Astrocyte (in vitro differentiated cells and primary cell): ENCODE measurements at regions not wholly inside any gene's neighbourhood (a gene's known extent, or its start where the extent isn't known, plus 50 kb on each side); places are given as distances from the start of the nearest gene placed in this dataset.

Experiments used
- DNase-seq: peaks from one replicate; pipeline ENCODE4 v3.0.0-alpha.2; 2010; ENCODE audit warnings: low read depth
- FAIRE-seq: peaks from 2 replicates; lab custom pipeline; 2011; peaks lifted over from hg19 to GRCh38; lab: Jason Lieb, UNC
- H2AFZ ChIP-seq: 2 replicates; pipeline ENCODE4 v1.6.0; 2012; ENCODE audit warnings: low read depth, low read length, inconsistent platforms
- H3K27ac ChIP-seq: 2 replicates; pipeline ENCODE4 v1.5.1; 2011; ENCODE audit warnings: low read depth, low read length, inconsistent platforms
- H3K27me3 ChIP-seq: 2 replicates; pipeline ENCODE4 v1.6.0; 2011; ENCODE audit warnings: low read length, inconsistent platforms; ENCODE audit not compliant: insufficient read depth
- H3K36me3 ChIP-seq: 2 replicates; pipeline ENCODE4 v1.5.1; 2011; ENCODE audit warnings: low read length, inconsistent platforms; ENCODE audit not compliant: insufficient read depth
- H3K4me1 ChIP-seq: 2 replicates; pipeline ENCODE4 v1.5.1; 2011; ENCODE audit warnings: low read length, inconsistent platforms; ENCODE audit not compliant: insufficient read depth
- H3K4me2 ChIP-seq: 2 replicates; pipeline ENCODE4 v1.6.0; 2012; ENCODE audit warnings: low read length, inconsistent platforms
- H3K4me3 ChIP-seq: 2 replicates; pipeline ENCODE4 v1.5.1; 2011; ENCODE audit warnings: low read depth, mild to moderate bottlenecking, low read length, inconsistent platforms; ENCODE audit not compliant: insufficient read depth
- H3K79me2 ChIP-seq: 2 replicates; pipeline ENCODE4 v1.6.0; 2012; ENCODE audit warnings: mild to moderate bottlenecking, low read length, inconsistent platforms; ENCODE audit not compliant: insufficient read depth
- H3K9ac ChIP-seq: 2 replicates; pipeline ENCODE4 v1.6.0; 2012; ENCODE audit warnings: mild to moderate bottlenecking, low read length, inconsistent platforms
- H3K9me3 ChIP-seq: 2 replicates; pipeline ENCODE4 v1.5.1; 2012; ENCODE audit warnings: low read depth, mild to moderate bottlenecking, low read length, inconsistent platforms; ENCODE audit not compliant: insufficient read depth
- H4K20me1 ChIP-seq: 2 replicates; pipeline ENCODE4 v1.6.0; 2012; ENCODE audit warnings: low read length, inconsistent platforms; ENCODE audit not compliant: insufficient read depth
- H3K27ac Mint-ChIP-seq: one replicate; pipeline ENCODE4 v1.8.0; 2021; ENCODE audit warnings: mild to moderate bottlenecking, mixed read lengths; ENCODE audit not compliant: unreplicated experiment
- H3K27me3 Mint-ChIP-seq: one replicate; pipeline ENCODE4 v1.8.0; 2021; ENCODE audit warnings: low read depth, mixed read lengths; ENCODE audit not compliant: unreplicated experiment
- H3K36me3 Mint-ChIP-seq: one replicate; pipeline ENCODE4 v1.8.0; 2021; ENCODE audit warnings: low read depth, mixed read lengths; ENCODE audit not compliant: unreplicated experiment
- H3K4me1 Mint-ChIP-seq: one replicate; pipeline ENCODE4 v1.8.0; 2021; ENCODE audit warnings: low read depth, mixed read lengths; ENCODE audit not compliant: unreplicated experiment
- H3K4me3 Mint-ChIP-seq: one replicate; pipeline ENCODE4 v1.8.0; 2021; ENCODE audit warnings: mild to moderate bottlenecking, moderate library complexity, mixed read lengths; ENCODE audit not compliant: unreplicated experiment
- H3K9me3 Mint-ChIP-seq: one replicate; pipeline ENCODE4 v1.8.0; 2021; ENCODE audit warnings: mild to moderate bottlenecking, mixed read lengths; ENCODE audit not compliant: unreplicated experiment
- EZH2 ChIP-seq: IDR thresholded peaks from 2 replicates; pipeline ENCODE4 v1.6.1; 2012; ENCODE audit warnings: mild to moderate bottlenecking, low read length, inconsistent platforms; ENCODE audit not compliant: insufficient read depth
- TF ChIP-seq, protein P1 (sequence below): IDR thresholded peaks from 2 replicates; pipeline ENCODE4 v1.5.1; 2011; ENCODE audit warnings: low read depth, mild to moderate bottlenecking, inconsistent platforms, low read length, moderate library complexity; ENCODE audit not compliant: insufficient read depth

DNA sequence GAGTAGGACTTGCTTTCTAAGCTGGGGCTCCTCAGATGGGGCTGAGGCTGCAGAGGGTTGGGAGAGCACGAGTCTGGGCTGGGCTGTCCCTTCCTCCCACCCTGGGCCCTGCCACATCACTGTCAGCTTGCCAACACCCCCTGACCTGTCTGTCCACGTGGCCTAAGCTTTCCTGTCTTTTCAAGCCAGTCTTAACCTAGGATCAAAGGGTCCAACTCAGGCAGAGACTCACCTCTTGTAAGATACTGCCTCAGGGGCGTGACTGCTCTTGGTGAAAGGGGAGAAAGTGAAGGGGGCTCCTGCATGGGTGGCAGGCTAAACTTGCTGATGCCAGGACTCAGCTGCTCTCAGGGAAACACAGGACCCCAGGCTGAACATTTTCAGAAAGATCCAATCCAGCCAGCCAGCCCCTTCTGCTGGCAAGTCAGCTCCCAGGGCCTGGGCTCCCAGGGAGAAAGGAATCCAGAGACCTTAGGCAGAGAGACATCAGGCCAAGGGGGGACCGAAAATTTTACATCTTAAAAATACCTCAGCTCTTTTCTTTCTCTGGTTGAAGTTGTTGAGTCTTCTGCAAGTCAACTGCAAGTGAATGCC lies 144.2 kb upstream of the ID2 start:
- DNase-seq (no peak), FAIRE-seq (no peak)
- Histone ChIP-seq H3K27ac (no peak overlapping the region), H2AFZ (no peak overlapping the region), H3K4me2 (no peak overlapping the region), H3K36me3 (no peaks in the 10 kb centered on the region), H3K9me3 (no peaks in the 10 kb centered on the region), H3K4me1 (peaks cover 15% of the 10 kb centered on the region), H3K9ac (no peak overlapping the region), H3K79me2 (no peaks in the 10 kb centered on the region), H3K4me3 (no peak overlapping the region), H3K27me3 (peaks cover 2% of the 10 kb centered on the region), H4K20me1 (no peaks in the 10 kb centered on the region)
- Mint-ChIP-seq H3K27ac (no peak overlapping the region), H3K36me3 (no peaks in the 10 kb centered on the region), H3K9me3 (peaks cover under 1% of the 10 kb centered on the region), H3K4me1 (peaks cover 14% of the 10 kb centered on the region), H3K4me3 (no peak overlapping the region), H3K27me3 (peaks cover 48% of the 10 kb centered on the region)
- TF ChIP-seq EZH2: no peak
- TF ChIP-seq, protein P1, sequence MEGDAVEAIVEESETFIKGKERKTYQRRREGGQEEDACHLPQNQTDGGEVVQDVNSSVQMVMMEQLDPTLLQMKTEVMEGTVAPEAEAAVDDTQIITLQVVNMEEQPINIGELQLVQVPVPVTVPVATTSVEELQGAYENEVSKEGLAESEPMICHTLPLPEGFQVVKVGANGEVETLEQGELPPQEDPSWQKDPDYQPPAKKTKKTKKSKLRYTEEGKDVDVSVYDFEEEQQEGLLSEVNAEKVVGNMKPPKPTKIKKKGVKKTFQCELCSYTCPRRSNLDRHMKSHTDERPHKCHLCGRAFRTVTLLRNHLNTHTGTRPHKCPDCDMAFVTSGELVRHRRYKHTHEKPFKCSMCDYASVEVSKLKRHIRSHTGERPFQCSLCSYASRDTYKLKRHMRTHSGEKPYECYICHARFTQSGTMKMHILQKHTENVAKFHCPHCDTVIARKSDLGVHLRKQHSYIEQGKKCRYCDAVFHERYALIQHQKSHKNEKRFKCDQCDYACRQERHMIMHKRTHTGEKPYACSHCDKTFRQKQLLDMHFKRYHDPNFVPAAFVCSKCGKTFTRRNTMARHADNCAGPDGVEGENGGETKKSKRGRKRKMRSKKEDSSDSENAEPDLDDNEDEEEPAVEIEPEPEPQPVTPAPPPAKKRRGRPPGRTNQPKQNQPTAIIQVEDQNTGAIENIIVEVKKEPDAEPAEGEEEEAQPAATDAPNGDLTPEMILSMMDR: no peak

DNA sequence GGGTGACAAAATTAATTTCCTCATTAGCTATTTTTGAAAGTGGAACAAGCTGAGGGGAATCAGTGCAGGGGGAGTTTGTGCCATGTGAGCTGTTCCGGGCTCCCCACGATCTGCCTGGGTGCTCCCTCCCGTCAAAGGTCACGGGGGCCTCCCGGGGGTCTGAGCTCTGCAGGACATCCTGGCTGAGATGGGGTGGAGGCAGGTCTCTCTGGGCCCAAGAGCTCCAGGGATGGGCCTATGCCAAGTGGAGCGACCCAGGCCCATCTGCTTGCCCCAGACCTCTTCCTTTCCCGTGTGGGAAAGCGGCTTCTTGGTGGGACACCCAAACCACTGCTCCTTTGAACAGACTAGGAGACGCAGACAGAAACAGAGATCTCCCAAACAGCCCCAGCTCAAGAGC lies 143.3 kb upstream of the ID2 start:
- no peak for TF ChIP-seq EZH2
- TF ChIP-seq, protein P1: no peak
- Histone ChIP-seq H3K36me3 (no peaks in the 10 kb centered on the region), H4K20me1 (no peaks in the 10 kb centered on the region), H3K9me3 (no peaks in the 10 kb centered on the region), H3K79me2 (no peaks in the 10 kb centered on the region), H3K27ac (no peak overlapping the region), H3K9ac (no peak overlapping the region), H3K4me3 (no peak overlapping the region), H2AFZ (no peak overlapping the region), H3K4me1 (peaks cover 21% of the 10 kb centered on the region), H3K4me2 (no peak overlapping the region), H3K27me3 (peaks cover 2% of the 10 kb centered on the region)
- Mint-ChIP-seq H3K4me1 (peaks cover 16% of the 10 kb centered on the region), H3K27me3 (peaks cover 43% of the 10 kb centered on the region), H3K4me3 (no peak overlapping the region), H3K27ac (no peak overlapping the region), H3K9me3 (no peaks in the 10 kb centered on the region), H3K36me3 (no peaks in the 10 kb centered on the region)
- FAIRE-seq (no peak), DNase-seq (no peak)

DNA sequence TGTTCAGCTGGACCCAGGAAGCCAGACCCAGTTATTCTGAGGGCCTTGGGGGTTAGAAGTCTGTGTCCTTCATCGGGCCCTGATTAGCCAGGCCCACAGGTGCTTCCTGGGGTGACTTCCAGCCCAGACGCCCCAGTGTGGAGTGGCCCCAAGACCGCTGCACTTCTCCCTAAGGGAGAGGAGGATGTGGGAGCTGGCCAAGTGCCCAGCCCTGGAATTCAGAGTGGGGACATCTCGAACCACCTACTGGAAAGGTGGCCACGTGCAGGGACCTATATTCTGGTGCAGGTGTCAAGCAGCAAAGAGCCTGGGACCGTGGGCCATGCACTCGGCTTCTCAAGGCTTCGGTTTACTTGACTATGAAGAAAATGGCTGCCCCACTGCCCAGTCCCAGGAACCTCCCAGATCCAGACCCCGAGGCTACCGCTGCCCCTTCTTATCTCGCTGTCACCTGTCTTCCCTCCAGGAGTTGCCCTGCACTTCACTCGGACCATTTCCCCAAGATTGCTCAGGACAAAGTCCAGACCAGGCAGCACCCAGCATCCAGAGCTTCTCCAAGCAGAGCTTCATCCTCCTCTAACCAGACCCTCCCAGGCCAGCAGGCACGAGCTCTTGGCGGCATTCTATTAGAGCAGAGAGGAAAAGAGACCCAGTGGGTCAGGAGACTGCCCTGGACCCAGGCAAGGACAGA lies 142.8 kb upstream of the ID2 start:
- Histone ChIP-seq H3K4me3 (no peak overlapping the region), H3K79me2 (no peaks in the 10 kb centered on the region), H4K20me1 (no peaks in the 10 kb centered on the region), H3K27me3 (peaks cover 2% of the 10 kb centered on the region), H3K9ac (no peak overlapping the region), H3K9me3 (no peaks in the 10 kb centered on the region), H3K4me1 (peaks cover 26% of the 10 kb centered on the region), H3K36me3 (no peaks in the 10 kb centered on the region), H3K4me2 (no peak overlapping the region), H3K27ac (no peak overlapping the region), H2AFZ (no peak overlapping the region)
- H3K4me3 Mint-ChIP-seq: no peak overlapping the region
- DNase-seq: no peak
- no peaks in the 10 kb centered on the region for H3K9me3 Mint-ChIP-seq
- peaks cover 20% of the 10 kb centered on the region for H3K4me1 Mint-ChIP-seq
- FAIRE-seq: no peak
- TF ChIP-seq EZH2: no peak
- TF ChIP-seq, protein P1: no peak
- no peaks in the 10 kb centered on the region for H3K36me3 Mint-ChIP-seq
- peaks cover 43% of the 10 kb centered on the region for H3K27me3 Mint-ChIP-seq
- H3K27ac Mint-ChIP-seq: no peak overlapping the region
